MM.1S (cell line): ENCODE measurements at regions not wholly inside any gene's neighbourhood (a gene's known extent, or its start where the extent isn't known, plus 50 kb on each side); places are given as distances from the start of the nearest gene placed in this dataset.

ENCODE experiments used
- CTCF ChIP-seq: fragments of 300-600 bp; sonication (generic); IDR thresholded peaks from 2 replicates; pipeline ENCODE4 v1.5.1; 2016; ENCODE audit warnings: antibody characterized with exemption, low read length, mixed read lengths
- EZH2 ChIP-seq: fragments of 300-600 bp; sonication (generic); optimal IDR thresholded peaks from 2 replicates; pipeline ENCODE3; 2017; ENCODE audit warnings: low read depth, mild to moderate bottlenecking, antibody characterized with exemption, low read length, mixed read lengths

GRCh38 chr14:89688507-89689211, 265.9 kb downstream of the EFCAB11 start:
- TF ChIP-seq CTCF (no peak), EZH2 (no peak)
